Testis (tissue), 2 donors: ENCODE measurements at regions not wholly inside any gene's neighbourhood (a gene's known extent, or its start where the extent isn't known, plus 50 kb on each side); places are given as distances from the start of the nearest gene placed in this dataset.

Experiments
- POLR2A ChIP-seq: fragments of 450-650 bp; IDR thresholded peaks from one replicate; pipeline ENCODE4 v1.6.1; 2017; ENCODE audit warnings: antibody characterized with exemption, mild to moderate bottlenecking, moderate library complexity
- TF ChIP-seq, protein P1 (sequence below), 3 experiments: fragments of 450-650 bp in 2 of 3; fragments of 200-600 bp in 1 of 3; sonication (generic) in 1 of 3; IDR thresholded peaks; one replicate each; pipeline ENCODE4 v1.5.1; 2016 to 2019; ENCODE audit warnings: antibody characterized with exemption in 3 of 3, mild to moderate bottlenecking in 2 of 3, moderate library complexity in 1 of 3

DNA sequence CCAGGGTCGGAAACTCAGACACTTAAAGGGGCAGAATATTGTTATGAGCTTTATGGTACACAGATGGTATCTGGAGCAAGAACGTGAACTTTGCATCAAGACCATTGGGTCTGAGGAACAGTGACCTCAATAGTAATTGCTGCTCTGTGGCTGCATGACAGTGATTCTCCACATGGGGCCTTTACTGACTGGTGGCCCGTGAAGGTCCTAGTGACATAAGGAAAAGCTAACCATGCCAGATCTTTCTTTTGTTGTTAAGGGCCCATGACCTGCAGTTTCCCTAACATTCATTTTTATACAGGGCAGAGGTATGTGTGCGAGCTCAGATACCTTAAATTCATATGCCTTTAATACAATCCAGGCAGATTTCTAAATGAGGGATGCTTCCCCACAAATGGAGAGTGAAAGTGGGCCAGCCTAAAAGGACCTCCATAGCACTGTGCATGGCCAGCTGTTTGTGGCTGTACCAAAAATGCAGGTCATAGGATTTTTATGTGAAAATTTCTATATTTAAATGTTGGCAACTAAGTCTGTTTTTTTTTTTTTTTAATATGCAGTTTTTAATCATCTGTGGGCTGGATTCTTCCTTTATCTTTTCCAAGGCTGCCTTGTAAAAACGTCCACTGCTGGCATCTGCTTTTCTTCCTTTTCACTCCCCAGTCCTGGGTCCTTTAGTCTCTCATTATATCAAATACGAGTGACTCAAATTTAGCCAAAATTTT lies 188.0 kb upstream of the IL12A start:
- TF ChIP-seq POLR2A: no peak
- TF ChIP-seq, protein P1, sequence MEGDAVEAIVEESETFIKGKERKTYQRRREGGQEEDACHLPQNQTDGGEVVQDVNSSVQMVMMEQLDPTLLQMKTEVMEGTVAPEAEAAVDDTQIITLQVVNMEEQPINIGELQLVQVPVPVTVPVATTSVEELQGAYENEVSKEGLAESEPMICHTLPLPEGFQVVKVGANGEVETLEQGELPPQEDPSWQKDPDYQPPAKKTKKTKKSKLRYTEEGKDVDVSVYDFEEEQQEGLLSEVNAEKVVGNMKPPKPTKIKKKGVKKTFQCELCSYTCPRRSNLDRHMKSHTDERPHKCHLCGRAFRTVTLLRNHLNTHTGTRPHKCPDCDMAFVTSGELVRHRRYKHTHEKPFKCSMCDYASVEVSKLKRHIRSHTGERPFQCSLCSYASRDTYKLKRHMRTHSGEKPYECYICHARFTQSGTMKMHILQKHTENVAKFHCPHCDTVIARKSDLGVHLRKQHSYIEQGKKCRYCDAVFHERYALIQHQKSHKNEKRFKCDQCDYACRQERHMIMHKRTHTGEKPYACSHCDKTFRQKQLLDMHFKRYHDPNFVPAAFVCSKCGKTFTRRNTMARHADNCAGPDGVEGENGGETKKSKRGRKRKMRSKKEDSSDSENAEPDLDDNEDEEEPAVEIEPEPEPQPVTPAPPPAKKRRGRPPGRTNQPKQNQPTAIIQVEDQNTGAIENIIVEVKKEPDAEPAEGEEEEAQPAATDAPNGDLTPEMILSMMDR (IDR thresholded peaks at IDR 0.05): no peak
